Ishikawa (cell line): ENCODE measurements at regions not wholly inside any gene's neighbourhood (a gene's known extent, or its start where the extent isn't known, plus 50 kb on each side); places are given as distances from the start of the nearest gene placed in this dataset.

Experiments used
- CEBPB ChIP-seq: IDR thresholded peaks from 2 replicates; pipeline ENCODE4 v1.6.1; 2012
- CREB1 ChIP-seq: IDR thresholded peaks from 2 replicates; pipeline ENCODE4 v1.6.1; 2012; ENCODE audit warnings: low read depth
- EGR1 ChIP-seq: IDR thresholded peaks from 2 replicates; pipeline ENCODE4 v1.6.1; 2012
- EP300 ChIP-seq: IDR thresholded peaks from 2 replicates; pipeline ENCODE4 v1.6.1; 2012; ENCODE audit warnings: borderline replicate concordance
- FOXM1 ChIP-seq: IDR thresholded peaks from 2 replicates; pipeline ENCODE4 v1.6.1; 2012; ENCODE audit warnings: low read depth, borderline replicate concordance
- NFIC ChIP-seq: IDR thresholded peaks from 2 replicates; pipeline ENCODE4 v1.6.1; 2012
- RAD21 ChIP-seq: IDR thresholded peaks from 2 replicates; pipeline ENCODE4 v1.6.1; 2012; ENCODE audit warnings: low read depth
- TAF1 ChIP-seq: IDR thresholded peaks from 2 replicates; pipeline ENCODE4 v1.6.1; 2012; ENCODE audit warnings: low read depth, mild to moderate bottlenecking
- TCF12 ChIP-seq: IDR thresholded peaks from 2 replicates; pipeline ENCODE4 v1.6.1; 2012; ENCODE audit warnings: low read depth
- TEAD4 ChIP-seq: IDR thresholded peaks from 2 replicates; pipeline ENCODE4 v1.6.1; 2012
- USF1 ChIP-seq: IDR thresholded peaks from 2 replicates; pipeline ENCODE4 v1.6.1; 2012
- YY1 ChIP-seq: IDR thresholded peaks from 2 replicates; pipeline ENCODE4 v1.6.1; 2012; ENCODE audit warnings: low read depth
- ZBTB7A ChIP-seq: IDR thresholded peaks from 2 replicates; pipeline ENCODE4 v1.6.1; 2012; ENCODE audit warnings: low read depth
- TF ChIP-seq, protein P1 (sequence below): IDR thresholded peaks from 2 replicates; pipeline ENCODE4 v1.6.1; 2012; ENCODE audit warnings: low read depth, mild to moderate bottlenecking
- TF ChIP-seq, protein P2 (sequence below): IDR thresholded peaks from 2 replicates; pipeline ENCODE4 v1.6.1; 2012

GRCh38 chr20:62570897-62571668 is 71.2 kb upstream of the SLCO4A1 start:
- TF ChIP-seq NFIC (no peak), FOXM1 (no peak), TAF1 (no peak), EGR1 (no peak), CEBPB (no peak), TEAD4 (no peak), EP300 (no peak), YY1 (no peak), ZBTB7A (no peak), USF1 (no peak), CREB1 (no peak)
- TF ChIP-seq, protein P1, sequence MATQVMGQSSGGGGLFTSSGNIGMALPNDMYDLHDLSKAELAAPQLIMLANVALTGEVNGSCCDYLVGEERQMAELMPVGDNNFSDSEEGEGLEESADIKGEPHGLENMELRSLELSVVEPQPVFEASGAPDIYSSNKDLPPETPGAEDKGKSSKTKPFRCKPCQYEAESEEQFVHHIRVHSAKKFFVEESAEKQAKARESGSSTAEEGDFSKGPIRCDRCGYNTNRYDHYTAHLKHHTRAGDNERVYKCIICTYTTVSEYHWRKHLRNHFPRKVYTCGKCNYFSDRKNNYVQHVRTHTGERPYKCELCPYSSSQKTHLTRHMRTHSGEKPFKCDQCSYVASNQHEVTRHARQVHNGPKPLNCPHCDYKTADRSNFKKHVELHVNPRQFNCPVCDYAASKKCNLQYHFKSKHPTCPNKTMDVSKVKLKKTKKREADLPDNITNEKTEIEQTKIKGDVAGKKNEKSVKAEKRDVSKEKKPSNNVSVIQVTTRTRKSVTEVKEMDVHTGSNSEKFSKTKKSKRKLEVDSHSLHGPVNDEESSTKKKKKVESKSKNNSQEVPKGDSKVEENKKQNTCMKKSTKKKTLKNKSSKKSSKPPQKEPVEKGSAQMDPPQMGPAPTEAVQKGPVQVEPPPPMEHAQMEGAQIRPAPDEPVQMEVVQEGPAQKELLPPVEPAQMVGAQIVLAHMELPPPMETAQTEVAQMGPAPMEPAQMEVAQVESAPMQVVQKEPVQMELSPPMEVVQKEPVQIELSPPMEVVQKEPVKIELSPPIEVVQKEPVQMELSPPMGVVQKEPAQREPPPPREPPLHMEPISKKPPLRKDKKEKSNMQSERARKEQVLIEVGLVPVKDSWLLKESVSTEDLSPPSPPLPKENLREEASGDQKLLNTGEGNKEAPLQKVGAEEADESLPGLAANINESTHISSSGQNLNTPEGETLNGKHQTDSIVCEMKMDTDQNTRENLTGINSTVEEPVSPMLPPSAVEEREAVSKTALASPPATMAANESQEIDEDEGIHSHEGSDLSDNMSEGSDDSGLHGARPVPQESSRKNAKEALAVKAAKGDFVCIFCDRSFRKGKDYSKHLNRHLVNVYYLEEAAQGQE: no peak
- TF ChIP-seq, protein P2, sequence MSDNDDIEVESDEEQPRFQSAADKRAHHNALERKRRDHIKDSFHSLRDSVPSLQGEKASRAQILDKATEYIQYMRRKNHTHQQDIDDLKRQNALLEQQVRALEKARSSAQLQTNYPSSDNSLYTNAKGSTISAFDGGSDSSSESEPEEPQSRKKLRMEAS: no peak

DNA sequence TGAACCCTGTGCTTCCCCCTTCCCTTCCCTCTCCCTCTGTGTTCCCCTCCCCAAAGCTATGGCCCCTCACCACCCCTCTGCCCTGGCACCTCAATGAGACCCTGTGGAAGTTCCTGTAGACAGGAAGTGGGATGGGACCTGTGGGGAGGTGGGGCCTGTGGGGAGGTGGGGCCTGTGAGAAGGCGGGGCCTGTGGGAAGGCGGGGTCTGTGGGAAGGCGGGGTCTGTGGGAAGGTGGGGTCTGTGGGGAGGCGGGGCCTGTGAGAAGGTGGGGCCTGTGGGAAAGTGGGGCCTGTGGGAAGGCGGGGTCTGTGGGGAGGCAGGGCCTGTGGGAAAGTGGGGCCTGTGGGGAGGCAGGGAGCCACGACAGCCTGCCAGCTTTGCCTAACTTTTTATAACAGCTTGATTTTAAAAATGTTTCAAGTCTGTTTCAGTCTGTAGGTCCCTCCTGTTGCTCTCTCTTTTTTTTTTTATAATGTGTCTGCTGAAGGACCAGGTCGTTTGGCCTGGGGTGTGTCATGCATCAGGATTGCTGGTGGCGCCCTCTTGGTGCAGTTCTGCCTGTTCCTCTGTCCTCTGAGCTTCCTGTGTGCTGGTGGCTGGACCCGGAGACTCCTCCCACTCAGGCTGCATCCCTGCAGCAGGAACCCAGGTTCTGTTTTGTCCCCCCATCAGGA is 70.5 kb upstream of the SLCO4A1 start:
- no peak for TF ChIP-seq CEBPB
- no peak for TF ChIP-seq TEAD4
- no peak for TF ChIP-seq CREB1
- no peak for TF ChIP-seq EP300
- TF ChIP-seq, protein P1: no peak
- no peak for TF ChIP-seq FOXM1
- no peak for TF ChIP-seq YY1
- no peak for TF ChIP-seq NFIC
- no peak for TF ChIP-seq TCF12
- no peak for TF ChIP-seq TAF1
- TF ChIP-seq EGR1: no peak
- no peak for TF ChIP-seq ZBTB7A
- TF ChIP-seq, protein P2: no peak

DNA sequence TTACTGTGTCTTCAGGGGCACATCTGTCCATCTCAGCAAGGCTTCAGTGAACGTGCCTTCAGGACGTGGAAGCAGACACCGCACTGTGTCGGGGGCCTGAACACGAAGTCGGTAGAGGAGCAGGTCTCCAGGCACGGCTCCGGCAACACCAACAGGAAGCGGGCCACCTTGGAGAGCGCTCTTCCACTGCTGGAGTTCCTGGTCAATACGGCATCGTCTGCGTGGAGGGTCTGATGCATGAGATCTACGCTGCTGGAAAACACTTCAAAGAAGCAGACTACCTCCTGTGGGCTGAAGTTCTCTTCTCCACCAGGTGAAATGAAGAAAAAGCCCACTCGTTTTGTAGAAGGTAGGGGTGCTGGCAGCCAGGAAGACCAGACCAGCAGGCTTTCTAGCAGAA is 69.3 kb upstream of the SLCO4A1 start:
- no peak for TF ChIP-seq FOXM1
- TF ChIP-seq, protein P1: peak; percentile 85

DNA sequence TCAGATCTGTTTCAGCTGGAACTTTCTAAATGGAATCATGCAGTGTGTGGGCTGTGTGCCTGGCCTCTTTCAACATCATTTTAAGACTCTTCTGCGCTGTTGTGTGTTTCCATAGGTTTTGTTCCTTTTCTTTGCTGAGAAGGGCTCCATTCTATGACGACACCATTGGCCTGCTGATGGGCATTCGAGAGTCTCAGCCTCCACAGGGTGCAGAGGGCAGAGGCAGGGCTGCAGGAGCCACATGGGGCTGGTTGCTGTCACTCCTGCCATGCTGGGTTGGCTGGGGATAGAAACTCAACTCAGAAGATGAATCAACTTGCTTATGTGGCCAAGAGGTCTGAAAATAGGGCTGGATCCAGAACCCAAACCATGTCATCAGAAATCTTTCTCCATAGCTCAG is 68.5 kb upstream of the SLCO4A1 start:
- TF ChIP-seq, protein P1: no peak
- TF ChIP-seq TAF1 (no peak), TCF12 (no peak), ZBTB7A (no peak), NFIC (no peak), EGR1 (no peak), CEBPB (no peak), YY1 (no peak), EP300 (no peak), RAD21 (no peak), TEAD4 (no peak), USF1 (no peak), CREB1 (no peak)
- TF ChIP-seq, protein P2: no peak
